UCSD-AML1 (cell line): ENCODE measurements at regions not wholly inside any gene's neighbourhood (a gene's known extent, or its start where the extent isn't known, plus 50 kb on each side); places are given as distances from the start of the nearest gene placed in this dataset.

Experiments used
- DNase-seq: peaks from one replicate; lab custom pipeline; 2025; ENCODE audit not compliant: unreplicated experiment; lab: John Stamatoyannopoulos, UW

GRCh38 chr12:107318806-107319532, 225.6 kb upstream of the CRY1 start:
- peak; percentile 57 for DNase-seq

GRCh38 chr12:107319533-107320032, 226.2 kb upstream of the CRY1 start:
- DNase-seq = no peak

- DNase-seq = peak; percentile 42
These were observed 226.9 kb upstream of the CRY1 start for GRCh38 chr12:107320033-107320928.

GRCh38 chr12:107320929-107321631, 227.7 kb upstream of the CRY1 start:
- DNase-seq = peak; percentile 55

GRCh38 chr12:107322063-107322462, 228.7 kb upstream of the CRY1 start:
- DNase-seq = peak; percentile 35

GRCh38 chr12:107325075-107325608, 231.8 kb upstream of the CRY1 start:
- DNase-seq = no peak

GRCh38 chr12:107326237-107326636, 232.9 kb upstream of the CRY1 start:
- DNase-seq = no peak

- no peak for DNase-seq
These were observed 234.4 kb upstream of the CRY1 start for GRCh38 chr12:107327651-107328182.

- DNase-seq = peak; percentile 88
These were observed 235.2 kb upstream of the CRY1 start for GRCh38 chr12:107328442-107329133.

- DNase-seq = no peak
These were observed 236.4 kb upstream of the CRY1 start for GRCh38 chr12:107329569-107330324.

- DNase-seq = no peak
These were observed 237.6 kb upstream of the CRY1 start for GRCh38 chr12:107330831-107331431.

GRCh38 chr12:107331471-107331870, 238.1 kb upstream of the CRY1 start:
- DNase-seq = no peak

- DNase-seq = no peak
These were observed 238.6 kb upstream of the CRY1 start for GRCh38 chr12:107331912-107332311.

GRCh38 chr12:107332743-107333142, 239.4 kb upstream of the CRY1 start:
- DNase-seq = no peak

- no peak for DNase-seq
These were observed 242.6 kb upstream of the CRY1 start for GRCh38 chr12:107335802-107336570.

- no peak for DNase-seq
These were observed 243.3 kb upstream of the CRY1 start for GRCh38 chr12:107336695-107337094.

GRCh38 chr12:107337346-107338095, 244.2 kb upstream of the CRY1 start:
- no peak for DNase-seq

- DNase-seq = no peak
These were observed 246.1 kb upstream of the CRY1 start for GRCh38 chr12:107339487-107339886.
